ENCODE measurements at regions not wholly inside any gene's neighbourhood (a gene's known extent, or its start where the extent isn't known, plus 50 kb on each side); places are given as distances from the start of the nearest gene placed in this dataset.

DNA sequence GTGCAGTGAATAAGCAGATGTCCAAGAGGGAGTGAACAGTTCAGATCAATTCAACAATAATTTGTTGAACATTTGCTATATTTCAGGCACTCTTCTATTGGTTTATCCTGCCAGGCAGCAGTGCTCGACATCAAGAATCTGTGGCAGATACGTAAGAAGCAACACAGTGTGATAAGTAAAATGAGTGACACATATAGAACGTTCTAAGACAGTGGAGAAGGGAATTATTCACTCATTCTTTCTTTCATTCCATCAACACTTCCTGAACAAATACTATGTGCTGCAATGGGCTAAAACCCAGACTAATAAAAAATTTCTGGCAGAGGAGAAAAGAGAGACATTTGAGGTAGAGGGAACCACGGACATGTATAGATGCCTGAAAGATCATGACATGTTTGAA lies 89.9 kb upstream of the GLIS3 start (continued):
- TF ChIP-seq, protein P1, sequence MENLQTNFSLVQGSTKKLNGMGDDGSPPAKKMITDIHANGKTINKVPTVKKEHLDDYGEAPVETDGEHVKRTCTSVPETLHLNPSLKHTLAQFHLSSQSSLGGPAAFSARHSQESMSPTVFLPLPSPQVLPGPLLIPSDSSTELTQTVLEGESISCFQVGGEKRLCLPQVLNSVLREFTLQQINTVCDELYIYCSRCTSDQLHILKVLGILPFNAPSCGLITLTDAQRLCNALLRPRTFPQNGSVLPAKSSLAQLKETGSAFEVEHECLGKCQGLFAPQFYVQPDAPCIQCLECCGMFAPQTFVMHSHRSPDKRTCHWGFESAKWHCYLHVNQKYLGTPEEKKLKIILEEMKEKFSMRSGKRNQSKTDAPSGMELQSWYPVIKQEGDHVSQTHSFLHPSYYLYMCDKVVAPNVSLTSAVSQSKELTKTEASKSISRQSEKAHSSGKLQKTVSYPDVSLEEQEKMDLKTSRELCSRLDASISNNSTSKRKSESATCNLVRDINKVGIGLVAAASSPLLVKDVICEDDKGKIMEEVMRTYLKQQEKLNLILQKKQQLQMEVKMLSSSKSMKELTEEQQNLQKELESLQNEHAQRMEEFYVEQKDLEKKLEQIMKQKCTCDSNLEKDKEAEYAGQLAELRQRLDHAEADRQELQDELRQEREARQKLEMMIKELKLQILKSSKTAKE (IDR thresholded peaks at IDR 0.05; ENCODE audit: low read depth, poor library complexity, severe bottlenecking) = no peak

DNA sequence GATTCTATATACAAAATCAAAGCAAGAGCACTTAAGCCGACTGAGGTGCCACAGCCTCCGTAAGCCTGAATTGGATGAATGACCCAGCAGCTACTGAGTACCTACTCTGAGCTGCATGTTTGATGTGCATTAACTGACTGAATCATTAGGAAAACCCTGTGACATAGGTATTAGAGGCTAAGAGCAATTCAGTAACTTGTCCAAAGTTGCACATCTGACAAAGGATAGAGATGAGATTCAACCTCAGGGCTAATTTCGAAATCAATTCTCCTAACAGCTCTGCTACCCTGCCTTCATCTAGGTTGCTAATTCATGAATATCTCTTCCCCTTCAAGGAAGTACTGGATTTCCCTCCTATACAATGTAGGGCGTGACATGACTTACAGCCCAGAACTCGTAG lies 89.1 kb upstream of the GLIS3 start:
- H3K4me3 ChIP-seq = no peak overlapping the region
- no peak overlapping the region for H2AFZ ChIP-seq (ENCODE audit: control insufficient read depth, low read depth, low read length)
- TF ChIP-seq NFXL1 (IDR thresholded peaks at IDR 0.05; ENCODE audit: borderline replicate concordance) (no peak), SMAD1 (IDR thresholded peaks at IDR 0.05; ENCODE audit: low read depth, partially characterized antibody) (no peak), TCF7 (IDR thresholded peaks at IDR 0.05; ENCODE audit: borderline replicate concordance) (no peak), ZNF24 (IDR thresholded peaks at IDR 0.05) (no peak), RAD21 (IDR thresholded peaks at IDR 0.05; ENCODE audit: insufficient read depth, low read depth, low read length) (no peak), CHD1 (IDR thresholded peaks at IDR 0.05; ENCODE audit: low read depth, low read length) (no peak), NR2C2 (IDR thresholded peaks at IDR 0.05; ENCODE audit: borderline replicate concordance, control insufficient read depth, insufficient read length, low read depth) (no peak)
- TF ChIP-seq, protein P1 (IDR thresholded peaks at IDR 0.05; ENCODE audit: low read depth, poor library complexity, severe bottlenecking) = no peak
- H3K9ac ChIP-seq (ENCODE audit: control insufficient read depth, insufficient read depth, low read length) = no peak overlapping the region
- ChIA-PET RAD21 (ENCODE audit: unreplicated experiment) (interaction anchor here (1.1 to 3.7 kb wide), 2 partner anchors 161 to 353 kb away, joined by 4 to 28 read pairs; no protein-coding TSS in a partner anchor), CTCF (interaction anchor here (0.8 to 1.5 kb wide), 3 partner anchors 10 to 251 kb away, joined by 3 read pairs; no protein-coding TSS in a partner anchor), POLR2A (no interaction called here), SMC1A (ENCODE audit: uncharacterized antibody, unreplicated experiment) (interaction anchor here (0.6 to 2.0 kb wide), 3 partner anchors 160 to 368 kb away, joined by 3 to 11 read pairs (median 6); no protein-coding TSS in a partner anchor)
- in situ Hi-C loops (cut with MboI) = loop anchor here (10.0 kb wide), 1 partner anchor 156 kb away; no protein-coding TSS in a partner anchor
- H3K4me1 ChIP-seq (ENCODE audit: control insufficient read depth, insufficient read depth, low read length) = no peaks in the 10 kb centered on the region
- 86% methylated on average over 5 of the region's 5 CpGs for WGBS (ENCODE audit: insufficient coverage, insufficient replicate concordance, low lambda C conversion rate, missing lambda C conversion rate)
- H3K9me3 ChIP-seq (replicated peaks; ENCODE audit: control insufficient read depth, insufficient read depth, low read length) = no peaks in the 10 kb centered on the region
- DNase-seq (ENCODE audit: low read depth, low spot score) (no peak), ATAC-seq (no peak), FAIRE-seq (no peak)
- H3K4me2 ChIP-seq (ENCODE audit: control insufficient read depth, insufficient read depth) = no peak overlapping the region
- H3K27ac ChIP-seq (ENCODE audit: control insufficient read depth, insufficient read depth) = no peak overlapping the region
- H3K27me3 ChIP-seq (replicated peaks in 1 of 2; ENCODE audit: control insufficient read depth in 2 of 2, insufficient read depth in 2 of 2, low read length in 1 of 2) = no peaks in the 10 kb centered on the region
- no peaks in the 10 kb centered on the region for H4K20me1 ChIP-seq (ENCODE audit: control insufficient read depth, insufficient read depth)
- H3K36me3 ChIP-seq (ENCODE audit: control insufficient read depth in 2 of 2, insufficient read depth in 2 of 2, low read length in 1 of 2) = no peaks in the 10 kb centered on the region
- H3K79me2 ChIP-seq (ENCODE audit: control insufficient read depth, insufficient read depth, low read length) = no peaks in the 10 kb centered on the region
- BruUV-seq (replicated peaks) = no TSS peak
- intact Hi-C loops (cut with micrococcal nuclease; ENCODE audit: unreplicated experiment) = loop anchor here (10.0 kb wide), 1 partner anchor 596 kb away; the partner anchor contains the start of gene JAK2
